ENCODE measurements at regions not wholly inside any gene's neighbourhood (a gene's known extent, or its start where the extent isn't known, plus 50 kb on each side); places are given as distances from the start of the nearest gene placed in this dataset.

GRCh38 chr10:43778571-43778970 is 129.9 kb upstream of the ZNF32 start:
- DNase-seq, result no peak
- no peaks in the 10 kb centered on the region for H3K27me3 ChIP-seq
- H3K4me1 ChIP-seq, result no peaks in the 10 kb centered on the region
- H3K9me3 ChIP-seq, result no peaks in the 10 kb centered on the region
- H3K4me3 ChIP-seq, result no peak overlapping the region
- H3K27ac ChIP-seq, result no peak overlapping the region
- no peaks in the 10 kb centered on the region for H3K36me3 ChIP-seq
- TF ChIP-seq, protein P1, sequence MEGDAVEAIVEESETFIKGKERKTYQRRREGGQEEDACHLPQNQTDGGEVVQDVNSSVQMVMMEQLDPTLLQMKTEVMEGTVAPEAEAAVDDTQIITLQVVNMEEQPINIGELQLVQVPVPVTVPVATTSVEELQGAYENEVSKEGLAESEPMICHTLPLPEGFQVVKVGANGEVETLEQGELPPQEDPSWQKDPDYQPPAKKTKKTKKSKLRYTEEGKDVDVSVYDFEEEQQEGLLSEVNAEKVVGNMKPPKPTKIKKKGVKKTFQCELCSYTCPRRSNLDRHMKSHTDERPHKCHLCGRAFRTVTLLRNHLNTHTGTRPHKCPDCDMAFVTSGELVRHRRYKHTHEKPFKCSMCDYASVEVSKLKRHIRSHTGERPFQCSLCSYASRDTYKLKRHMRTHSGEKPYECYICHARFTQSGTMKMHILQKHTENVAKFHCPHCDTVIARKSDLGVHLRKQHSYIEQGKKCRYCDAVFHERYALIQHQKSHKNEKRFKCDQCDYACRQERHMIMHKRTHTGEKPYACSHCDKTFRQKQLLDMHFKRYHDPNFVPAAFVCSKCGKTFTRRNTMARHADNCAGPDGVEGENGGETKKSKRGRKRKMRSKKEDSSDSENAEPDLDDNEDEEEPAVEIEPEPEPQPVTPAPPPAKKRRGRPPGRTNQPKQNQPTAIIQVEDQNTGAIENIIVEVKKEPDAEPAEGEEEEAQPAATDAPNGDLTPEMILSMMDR (IDR thresholded peaks at IDR 0.05), result no peak
- no peak for TF ChIP-seq POLR2A (IDR thresholded peaks at IDR 0.05)

DNA sequence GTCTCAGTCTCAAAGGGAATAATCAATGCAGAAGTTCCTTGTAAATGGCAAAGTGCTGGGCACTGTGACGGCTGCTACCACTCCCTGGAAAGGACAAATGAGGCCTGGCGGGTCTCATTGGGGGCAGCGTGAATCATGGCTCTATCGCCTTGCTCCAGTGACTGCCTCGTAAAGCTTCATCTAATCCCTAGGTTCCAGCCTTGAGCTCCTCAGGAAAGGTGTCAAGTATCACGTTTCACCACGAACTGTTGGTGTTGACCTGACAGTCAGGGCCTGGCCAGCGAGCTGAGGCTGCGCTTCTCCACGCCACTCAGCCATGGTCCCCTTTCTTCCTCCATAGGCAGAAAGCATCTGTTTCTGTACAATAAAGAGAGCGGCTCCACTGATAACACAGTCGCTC is 126.7 kb upstream of the ZNF32 start:
- Histone ChIP-seq H3K27me3 (no peaks in the 10 kb centered on the region), H3K4me1 (no peaks in the 10 kb centered on the region), H3K9me3 (no peaks in the 10 kb centered on the region), H3K27ac (no peak overlapping the region), H3K4me3 (no peak overlapping the region), H3K36me3 (no peaks in the 10 kb centered on the region)
- no peak for TF ChIP-seq POLR2A (IDR thresholded peaks at IDR 0.05)
- TF ChIP-seq, protein P1 (IDR thresholded peaks at IDR 0.05), result no peak
- no peak for DNase-seq

DNA sequence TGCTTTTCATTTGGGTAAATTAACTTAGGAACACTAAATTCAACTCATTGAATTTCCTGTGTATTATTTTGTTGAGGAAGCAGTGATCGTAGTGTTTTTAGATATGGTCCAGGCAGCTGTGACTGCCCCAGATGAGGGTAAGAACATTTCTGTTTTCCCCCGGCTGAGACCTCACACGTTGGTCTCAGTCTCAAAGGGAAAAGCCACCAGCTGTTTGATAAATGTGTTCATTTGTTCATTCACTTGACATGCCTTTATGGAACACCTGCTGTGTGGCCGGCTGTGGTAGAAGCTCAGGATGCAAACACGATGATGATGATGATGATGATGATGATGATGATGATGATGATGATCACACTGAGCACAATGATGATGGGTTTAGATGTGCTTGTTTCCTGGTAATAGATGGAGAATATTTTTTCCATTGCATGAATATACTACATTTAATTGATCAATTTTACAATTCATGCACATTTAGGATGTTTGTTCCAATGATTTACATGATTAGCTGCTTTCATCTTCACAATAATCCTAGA is 125.6 kb upstream of the ZNF32 start:
- Histone ChIP-seq H3K4me3 (no peak overlapping the region), H3K4me1 (no peaks in the 10 kb centered on the region)
- DNase-seq, result no peak

GRCh38 chr10:43773736-43774135 is 125.1 kb upstream of the ZNF32 start:
- no peak for DNase-seq
- Histone ChIP-seq H3K9me3 (no peaks in the 10 kb centered on the region), H3K4me1 (no peaks in the 10 kb centered on the region), H3K4me3 (no peak overlapping the region), H3K27me3 (no peaks in the 10 kb centered on the region), H3K27ac (no peak overlapping the region), H3K36me3 (no peaks in the 10 kb centered on the region)
- TF ChIP-seq, protein P1 (IDR thresholded peaks at IDR 0.05), result no peak
- no peak for TF ChIP-seq POLR2A (IDR thresholded peaks at IDR 0.05)

More for the DNA sequence above, 125.6 kb upstream of the ZNF32 start:
- no peak overlapping the region for H3K27ac ChIP-seq
- TF ChIP-seq, protein P1 (IDR thresholded peaks at IDR 0.05), result no peak
- TF ChIP-seq POLR2A (IDR thresholded peaks at IDR 0.05), result no peak
- no peaks in the 10 kb centered on the region for H3K36me3 ChIP-seq
- no peaks in the 10 kb centered on the region for H3K9me3 ChIP-seq
- H3K27me3 ChIP-seq, result no peaks in the 10 kb centered on the region

GRCh38 chr10:43772171-43772570 is 123.5 kb upstream of the ZNF32 start:
- Histone ChIP-seq H3K4me1 (no peaks in the 10 kb centered on the region), H3K36me3 (no peaks in the 10 kb centered on the region), H3K27me3 (no peaks in the 10 kb centered on the region), H3K4me3 (no peak overlapping the region), H3K9me3 (no peaks in the 10 kb centered on the region), H3K27ac (no peak overlapping the region)
- DNase-seq, result no peak
- TF ChIP-seq, protein P1 (IDR thresholded peaks at IDR 0.05), result no peak
- TF ChIP-seq POLR2A (IDR thresholded peaks at IDR 0.05), result no peak

DNA sequence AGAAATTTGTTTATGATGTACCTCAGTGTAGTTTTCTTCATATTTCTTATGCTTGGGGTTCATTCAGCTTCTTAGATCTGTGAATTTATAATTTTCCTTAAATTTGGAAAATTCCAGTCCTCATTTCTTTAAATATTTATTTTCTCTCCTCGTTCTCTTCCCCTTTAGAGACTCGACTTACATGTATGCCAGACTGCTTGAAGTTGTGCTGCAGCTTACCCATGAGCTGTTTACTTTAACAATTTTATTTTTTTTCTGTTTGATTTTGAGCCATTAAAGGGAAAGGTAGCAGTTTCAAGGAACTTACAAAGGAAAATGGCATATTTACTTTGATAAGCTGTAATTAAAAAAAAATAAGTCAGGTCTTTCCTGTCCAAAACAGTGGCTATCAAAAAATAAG is 123.0 kb upstream of the ZNF32 start:
- no peaks in the 10 kb centered on the region for H3K4me1 ChIP-seq
- H3K27ac ChIP-seq, result no peak overlapping the region
- no peaks in the 10 kb centered on the region for H3K9me3 ChIP-seq
- no peaks in the 10 kb centered on the region for H3K27me3 ChIP-seq
- H3K4me3 ChIP-seq, result no peak overlapping the region
- H3K36me3 ChIP-seq, result no peaks in the 10 kb centered on the region
- no peak for DNase-seq
- TF ChIP-seq POLR2A (IDR thresholded peaks at IDR 0.05), result no peak
- TF ChIP-seq, protein P1 (IDR thresholded peaks at IDR 0.05), result no peak
